Activated gamma-delta T cell (primary cell): ENCODE measurements at regions not wholly inside any gene's neighbourhood (a gene's known extent, or its start where the extent isn't known, plus 50 kb on each side); places are given as distances from the start of the nearest gene placed in this dataset.

Source experiments
- DNase-seq: peaks from one replicate; lab custom pipeline; 2025; lab: John Stamatoyannopoulos, UW

GRCh38 chr2:12587729-12588522 lies 128.8 kb upstream of the TRIB2 start:
- no peak for DNase-seq

- DNase-seq = no peak
Observed at GRCh38 chr2:12588986-12589385, 127.8 kb upstream of the TRIB2 start.

- no peak for DNase-seq
Observed at GRCh38 chr2:12589802-12590320, 126.9 kb upstream of the TRIB2 start.

- DNase-seq = no peak
Observed at GRCh38 chr2:12592296-12592695, 124.4 kb upstream of the TRIB2 start.

- DNase-seq = no peak
Observed at GRCh38 chr2:12594590-12594989, 122.1 kb upstream of the TRIB2 start.

GRCh38 chr2:12596771-12597170 lies 120.0 kb upstream of the TRIB2 start:
- no peak for DNase-seq

GRCh38 chr2:12597610-12598009 lies 119.1 kb upstream of the TRIB2 start:
- no peak for DNase-seq

GRCh38 chr2:12602661-12603060 lies 114.1 kb upstream of the TRIB2 start:
- no peak for DNase-seq

GRCh38 chr2:12603781-12604295 lies 112.9 kb upstream of the TRIB2 start:
- DNase-seq = no peak

GRCh38 chr2:12604341-12604740 lies 112.4 kb upstream of the TRIB2 start:
- no peak for DNase-seq

- DNase-seq = no peak
Observed at GRCh38 chr2:12605366-12605765, 111.4 kb upstream of the TRIB2 start.

- no peak for DNase-seq
Observed at GRCh38 chr2:12605936-12606335, 110.8 kb upstream of the TRIB2 start.

- no peak for DNase-seq
Observed at GRCh38 chr2:12606472-12607000, 110.2 kb upstream of the TRIB2 start.

GRCh38 chr2:12607971-12608370 lies 108.8 kb upstream of the TRIB2 start:
- DNase-seq = no peak

- no peak for DNase-seq
Observed at GRCh38 chr2:12610314-12610713, 106.4 kb upstream of the TRIB2 start.

GRCh38 chr2:12612168-12612567 lies 104.6 kb upstream of the TRIB2 start:
- DNase-seq = no peak

- DNase-seq = no peak
Observed at GRCh38 chr2:12612671-12613070, 104.1 kb upstream of the TRIB2 start.

- DNase-seq = no peak
Observed at GRCh38 chr2:12613137-12613835, 103.5 kb upstream of the TRIB2 start.

GRCh38 chr2:12615509-12615908 lies 101.2 kb upstream of the TRIB2 start:
- no peak for DNase-seq

- no peak for DNase-seq
Observed at GRCh38 chr2:12616456-12617156, 100.1 kb upstream of the TRIB2 start.

- no peak for DNase-seq
Observed at GRCh38 chr2:12617366-12617765, 99.4 kb upstream of the TRIB2 start.

- DNase-seq = no peak
Observed at GRCh38 chr2:12617853-12618252, 98.9 kb upstream of the TRIB2 start.
